RPMI7951 (cell line): ENCODE measurements at regions not wholly inside any gene's neighbourhood (a gene's known extent, or its start where the extent isn't known, plus 50 kb on each side); places are given as distances from the start of the nearest gene placed in this dataset.
A peak's percentile ranks its signal among the peaks of the same experiment; 100 is the strongest.

ENCODE experiments used
- DNase-seq: peaks from one replicate; pipeline ENCODE4 v3.0.0-alpha.2; 2012; ENCODE audit warnings: low read depth

DNA sequence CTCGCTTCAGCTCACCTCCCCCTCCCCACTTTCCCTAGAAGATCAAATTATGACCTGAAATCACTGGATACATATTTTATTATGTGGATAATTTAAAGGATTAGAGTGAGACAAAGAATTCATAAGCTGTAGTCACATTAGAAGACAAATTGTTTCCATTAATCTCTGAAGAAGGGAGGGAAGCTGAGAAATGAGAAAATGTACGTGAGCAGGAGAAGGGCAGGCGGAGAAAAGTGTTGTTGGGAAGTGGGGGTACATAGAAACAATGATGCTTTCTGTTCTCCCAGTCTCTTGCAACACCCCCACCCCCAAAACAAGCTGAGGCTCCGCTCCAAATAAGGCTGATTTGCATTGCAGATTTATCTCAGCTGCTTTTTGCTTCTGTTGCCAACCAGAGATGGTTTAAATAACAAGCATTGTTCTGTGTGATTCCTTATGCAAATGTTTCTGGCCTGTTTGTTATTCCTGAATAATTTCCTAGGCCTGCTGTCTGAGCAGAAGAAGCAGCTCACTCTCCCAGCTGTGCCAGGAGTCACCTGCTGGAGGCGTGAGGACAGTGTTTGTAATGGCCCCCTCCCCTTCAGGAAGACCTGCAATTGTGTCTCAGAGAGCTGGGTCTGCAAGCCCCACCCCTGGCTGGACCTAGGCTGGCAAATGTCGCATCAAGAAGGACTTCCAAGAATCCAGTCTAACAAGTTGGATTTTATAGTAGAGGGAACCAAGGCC, 121.8 kb upstream of the TNR start:
- no peak for DNase-seq

GRCh38 chr1:175864625-175865024, 121.2 kb upstream of the TNR start:
- DNase-seq, result no peak

- DNase-seq, result no peak
Measured at GRCh38 chr1:175864183-175864582, 120.8 kb upstream of the TNR start.

- no peak for DNase-seq
Measured at GRCh38 chr1:175863299-175864050, 120.1 kb upstream of the TNR start.

- no peak for DNase-seq
Measured at GRCh38 chr1:175862408-175862807, 119.0 kb upstream of the TNR start.

GRCh38 chr1:175861626-175862367, 118.4 kb upstream of the TNR start:
- DNase-seq, result no peak

DNA sequence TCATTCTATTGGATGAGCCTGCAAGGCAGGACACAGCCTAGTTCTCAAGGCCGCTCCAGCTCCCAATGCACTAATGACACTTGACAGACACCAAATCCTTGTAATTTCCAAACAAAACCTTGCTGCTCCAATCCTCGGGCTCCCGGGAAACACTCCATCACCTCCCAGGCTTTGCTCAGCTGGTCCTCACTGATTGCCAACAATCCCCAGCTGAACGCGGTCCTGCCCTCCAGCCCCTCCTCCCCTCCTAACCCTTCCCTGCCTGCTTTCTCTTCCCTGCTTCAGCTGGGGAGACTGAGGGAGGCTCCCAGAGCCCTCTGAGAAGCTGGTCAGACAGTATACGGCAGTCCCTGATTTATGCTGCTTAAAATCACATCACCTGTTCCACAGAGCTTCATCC, 114.4 kb upstream of the TNR start:
- no peak for DNase-seq

DNA sequence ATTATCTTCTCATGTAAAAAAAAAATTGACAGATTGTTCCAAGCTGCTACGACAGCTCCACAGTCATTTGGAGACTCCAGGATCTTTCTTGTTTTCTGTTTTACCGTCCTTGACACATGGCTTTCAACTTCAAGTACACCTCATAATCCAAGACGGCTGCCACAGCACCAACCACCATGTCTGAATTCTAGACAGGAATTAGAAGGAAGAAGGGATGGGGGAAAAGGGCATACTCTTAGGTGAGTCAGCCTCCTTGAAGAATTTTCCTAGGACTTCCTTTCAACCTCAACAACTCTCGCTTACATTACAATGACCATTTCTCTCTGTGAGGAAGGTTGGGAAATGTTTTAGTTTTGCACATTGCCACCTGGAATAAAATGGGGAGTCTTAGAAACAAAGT, 110.3 kb upstream of the TNR start:
- no peak for DNase-seq

DNA sequence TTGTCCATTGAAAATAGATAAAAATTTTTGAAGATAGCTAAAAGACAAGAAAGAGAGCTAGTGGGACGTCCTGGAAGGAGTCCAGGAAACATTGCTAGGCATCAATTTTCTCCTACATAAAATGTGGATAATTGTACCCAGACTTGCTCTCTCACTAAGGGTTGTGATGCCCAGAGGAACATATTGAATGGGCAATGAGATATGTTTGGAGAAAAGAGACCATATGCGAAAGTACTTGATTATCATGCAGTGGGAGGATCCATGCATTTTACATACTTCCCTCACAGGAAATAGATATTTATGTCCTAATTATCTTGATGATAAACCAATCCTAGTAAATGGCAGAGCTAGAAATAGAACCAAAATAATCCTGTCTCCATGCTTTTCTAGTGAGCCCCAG, 108.4 kb upstream of the TNR start:
- DNase-seq, result no peak

DNA sequence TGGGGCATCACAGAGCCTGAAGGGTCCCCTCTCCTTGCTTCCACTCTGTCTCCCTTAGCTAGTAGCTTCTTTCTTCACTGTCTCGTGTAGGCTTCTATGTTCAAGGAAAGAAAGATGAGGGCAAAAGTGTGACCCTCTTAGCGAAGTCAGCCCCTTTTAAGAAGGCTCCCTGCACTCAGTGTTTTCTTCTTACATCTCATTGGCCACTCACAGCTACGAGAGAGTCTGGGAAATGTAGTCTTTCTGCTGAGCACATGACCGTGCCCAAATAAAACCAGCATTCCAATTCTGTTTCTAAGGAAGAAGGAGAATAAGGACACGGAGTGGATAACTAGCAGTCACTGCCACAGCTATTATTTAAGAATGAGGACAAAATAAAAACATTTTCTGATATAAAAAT, 104.9 kb upstream of the TNR start:
- no peak for DNase-seq

GRCh38 chr1:175845985-175846384, 102.6 kb upstream of the TNR start:
- DNase-seq, result no peak

DNA sequence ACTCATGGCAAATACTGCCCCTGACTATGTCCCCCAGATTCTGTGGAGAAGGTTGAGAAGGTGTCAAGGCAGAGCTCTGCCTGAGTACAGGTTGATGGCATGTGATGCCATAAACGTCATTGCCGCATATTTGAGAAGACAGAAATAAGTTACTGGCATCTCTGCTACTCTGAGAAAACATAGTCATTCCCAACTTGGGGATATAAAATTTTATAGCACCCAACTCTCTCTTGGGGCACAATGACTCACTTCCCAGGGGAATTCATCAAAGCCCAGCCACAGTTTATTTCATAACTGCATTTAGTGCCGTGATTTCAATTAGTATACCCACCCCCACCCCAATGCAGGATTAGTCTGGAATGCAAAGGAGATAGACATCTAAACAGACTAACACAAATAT, 101.9 kb upstream of the TNR start:
- no peak for DNase-seq

- no peak for DNase-seq
Measured at GRCh38 chr1:175844877-175845276, 101.5 kb upstream of the TNR start.

- no peak for DNase-seq
Measured at GRCh38 chr1:175842550-175842949, 99.2 kb upstream of the TNR start.

DNA sequence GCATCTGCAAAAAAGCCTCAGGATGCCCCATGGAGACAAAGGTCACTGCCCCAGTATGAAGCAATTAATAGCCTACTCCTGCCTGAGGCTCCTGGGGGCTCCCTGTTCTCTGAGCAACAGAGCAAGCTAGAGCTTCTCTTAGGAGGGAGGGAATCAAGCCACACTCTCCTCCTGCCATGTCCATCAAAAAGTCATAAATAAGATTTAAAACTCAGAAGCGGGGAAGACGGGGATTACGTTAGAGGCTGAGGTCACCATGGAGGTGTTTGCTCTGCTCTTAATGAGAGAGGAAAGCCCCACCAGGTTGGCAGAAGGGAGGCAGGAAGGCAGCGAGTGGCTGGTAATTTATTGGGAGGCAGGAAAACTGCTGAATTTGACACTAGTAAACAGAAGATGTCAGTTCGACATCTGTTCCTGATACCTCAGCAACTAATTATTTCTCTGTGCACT, 98.4 kb upstream of the TNR start:
- DNase-seq, result no peak

DNA sequence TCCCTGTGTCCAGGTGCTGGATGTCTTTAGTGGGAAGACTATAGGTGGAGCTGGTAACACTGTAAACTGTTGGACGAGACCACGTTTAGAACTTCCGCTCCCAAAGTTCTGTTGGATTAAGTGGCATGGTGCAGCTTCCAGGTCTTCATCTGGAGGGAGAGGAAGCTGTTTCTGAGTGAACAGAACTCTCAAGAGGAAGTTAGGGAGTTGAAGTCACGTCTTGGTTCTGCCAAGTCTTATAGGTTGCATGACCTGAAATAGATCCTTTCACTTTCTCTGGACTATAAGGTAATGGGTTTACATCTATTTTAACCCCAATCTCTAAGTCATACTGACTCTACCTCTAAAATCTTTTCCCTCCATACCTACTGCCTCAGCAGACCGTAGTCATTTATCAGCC, 97.4 kb upstream of the TNR start:
- no peak for DNase-seq

DNA sequence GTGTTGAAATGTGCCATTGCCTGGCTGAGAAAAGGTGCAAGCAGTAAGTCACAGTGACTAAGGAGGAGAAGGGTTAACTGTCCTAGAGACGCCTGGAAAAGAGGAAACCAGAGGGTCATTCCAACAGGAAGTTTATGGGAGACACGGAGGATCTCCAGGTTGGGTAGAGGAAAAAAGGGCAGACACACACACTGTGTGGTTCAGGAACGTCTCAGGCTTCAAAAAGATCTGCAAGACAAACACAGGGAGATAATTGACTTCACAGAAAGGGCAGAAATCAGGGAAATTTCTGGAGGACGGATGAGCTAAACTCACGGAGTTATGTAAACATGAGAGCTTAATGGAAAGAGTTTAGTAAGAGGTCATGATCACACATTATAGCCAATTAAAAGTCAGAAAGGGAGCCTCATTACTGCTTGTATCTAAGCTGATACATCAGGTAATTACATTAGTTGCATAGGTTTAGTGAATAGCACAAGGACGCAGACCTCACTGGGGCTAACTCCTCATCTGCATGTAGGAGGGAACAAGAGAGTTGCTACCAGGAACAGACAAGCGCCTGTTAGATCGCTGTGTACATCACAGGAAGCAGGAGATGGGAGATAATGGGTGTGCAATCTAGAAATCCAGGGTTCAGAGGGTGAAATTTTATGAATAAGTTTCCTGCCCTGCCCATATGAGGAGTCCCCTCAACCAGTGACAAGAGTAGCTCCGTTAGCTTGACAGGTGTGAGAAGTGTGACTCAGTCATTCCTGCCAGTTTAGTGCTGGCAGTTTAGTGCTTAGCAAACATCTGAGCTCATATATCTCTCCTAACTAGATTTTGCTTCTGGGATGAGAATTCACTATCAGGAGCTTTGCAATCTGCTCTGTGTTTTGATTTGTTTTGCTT, 96.6 kb upstream of the TNR start:
- peak; percentile 3 for DNase-seq

- no peak for DNase-seq
Measured at GRCh38 chr1:175834597-175834996, 91.2 kb upstream of the TNR start.

- no peak for DNase-seq
Measured at GRCh38 chr1:175833951-175834350, 90.6 kb upstream of the TNR start.

GRCh38 chr1:175833502-175833901, 90.1 kb upstream of the TNR start:
- no peak for DNase-seq

DNA sequence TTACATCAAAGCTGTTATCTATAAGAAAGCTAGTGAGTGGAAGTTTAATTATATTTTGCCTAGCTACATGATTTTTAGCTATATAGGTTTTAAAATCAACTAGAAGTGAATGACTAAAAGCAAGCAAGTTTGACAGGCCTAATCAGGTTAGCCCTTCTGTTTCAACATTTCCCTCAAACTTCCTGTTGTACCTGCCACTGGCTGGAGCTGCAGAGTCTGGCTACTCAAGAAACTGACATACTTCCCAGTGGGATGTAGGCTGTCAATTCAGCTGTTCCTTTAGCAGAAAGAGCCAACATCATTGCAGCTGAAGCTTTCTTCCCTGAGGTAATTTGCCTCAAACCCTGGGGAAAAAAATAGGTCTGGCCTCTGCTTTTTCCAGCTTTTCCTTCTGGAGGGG, 87.1 kb upstream of the TNR start:
- DNase-seq, result no peak

DNA sequence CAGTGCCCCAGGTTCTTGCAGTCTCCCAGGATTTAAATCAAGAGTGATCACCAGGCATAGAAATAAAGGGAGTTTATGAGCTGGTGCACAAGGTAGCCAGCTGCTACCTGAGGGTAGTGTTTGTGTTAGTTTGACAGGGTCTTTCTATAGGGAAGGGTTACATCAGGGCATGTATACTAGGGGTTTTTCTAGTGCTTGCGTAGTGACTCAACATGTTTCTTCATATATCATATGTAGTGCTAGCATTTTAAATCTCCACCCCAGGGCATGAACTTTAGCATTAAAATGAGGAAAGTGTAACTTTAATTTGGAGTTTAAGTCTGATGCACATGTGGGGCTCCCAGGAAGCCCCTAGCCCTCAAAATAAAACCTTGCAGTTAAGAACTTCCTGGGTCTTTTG, 86.5 kb upstream of the TNR start:
- DNase-seq, result no peak
